Ishikawa (cell line): ENCODE measurements at regions not wholly inside any gene's neighbourhood (a gene's known extent, or its start where the extent isn't known, plus 50 kb on each side); places are given as distances from the start of the nearest gene placed in this dataset.

ENCODE experiments used
- CEBPB ChIP-seq: IDR thresholded peaks from 2 replicates; pipeline ENCODE4 v1.6.1; 2012
- CREB1 ChIP-seq: IDR thresholded peaks from 2 replicates; pipeline ENCODE4 v1.6.1; 2012; ENCODE audit warnings: low read depth
- EGR1 ChIP-seq: IDR thresholded peaks from 2 replicates; pipeline ENCODE4 v1.6.1; 2012
- EP300 ChIP-seq: IDR thresholded peaks from 2 replicates; pipeline ENCODE4 v1.6.1; 2012; ENCODE audit warnings: borderline replicate concordance
- FOXM1 ChIP-seq: IDR thresholded peaks from 2 replicates; pipeline ENCODE4 v1.6.1; 2012; ENCODE audit warnings: low read depth, borderline replicate concordance
- MAX ChIP-seq: IDR thresholded peaks from 2 replicates; pipeline ENCODE4 v1.6.1; 2012
- NFIC ChIP-seq: IDR thresholded peaks from 2 replicates; pipeline ENCODE4 v1.6.1; 2012
- RAD21 ChIP-seq: IDR thresholded peaks from 2 replicates; pipeline ENCODE4 v1.6.1; 2012; ENCODE audit warnings: low read depth
- TAF1 ChIP-seq: IDR thresholded peaks from 2 replicates; pipeline ENCODE4 v1.6.1; 2012; ENCODE audit warnings: low read depth, mild to moderate bottlenecking
- TCF12 ChIP-seq: IDR thresholded peaks from 2 replicates; pipeline ENCODE4 v1.6.1; 2012; ENCODE audit warnings: low read depth
- TEAD4 ChIP-seq: IDR thresholded peaks from 2 replicates; pipeline ENCODE4 v1.6.1; 2012
- USF1 ChIP-seq: IDR thresholded peaks from 2 replicates; pipeline ENCODE4 v1.6.1; 2012
- YY1 ChIP-seq: IDR thresholded peaks from 2 replicates; pipeline ENCODE4 v1.6.1; 2012; ENCODE audit warnings: low read depth
- ZBTB7A ChIP-seq: IDR thresholded peaks from 2 replicates; pipeline ENCODE4 v1.6.1; 2012; ENCODE audit warnings: low read depth
- TF ChIP-seq, protein P1 (sequence below): IDR thresholded peaks from 2 replicates; pipeline ENCODE4 v1.6.1; 2012; ENCODE audit warnings: low read depth, mild to moderate bottlenecking

- TF ChIP-seq TEAD4 (no peak), EGR1 (no peak), MAX (no peak)
These were observed 156.1 kb downstream of the GPAT3 start for GRCh38 chr4:83692028-83692427.

- TF ChIP-seq CEBPB (no peak), TCF12 (no peak), YY1 (no peak)
These were observed 150.3 kb downstream of the GPAT3 start for GRCh38 chr4:83686166-83686565.

DNA sequence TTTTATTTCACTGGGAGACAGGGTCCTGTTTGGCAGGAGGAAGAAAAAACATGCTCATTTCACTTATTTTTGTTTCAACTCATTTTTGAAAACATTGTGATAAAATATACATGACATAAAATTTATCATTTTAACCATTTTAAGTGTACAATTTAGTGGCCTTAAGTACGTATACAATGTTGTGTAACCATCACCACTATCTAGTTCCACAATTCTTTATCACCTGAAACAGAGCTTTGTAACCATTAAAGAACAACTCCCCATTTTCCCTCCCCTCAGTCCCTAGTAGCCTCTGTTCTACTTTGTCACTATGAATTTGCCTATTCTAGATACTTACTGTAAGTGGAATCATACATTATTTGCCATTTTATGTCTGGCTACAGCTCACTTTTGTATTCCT lies 143.8 kb downstream of the GPAT3 start:
- TF ChIP-seq EGR1 (no peak), TEAD4 (no peak), CEBPB (no peak), ZBTB7A (no peak), YY1 (no peak), FOXM1 (no peak), USF1 (no peak)
- TF ChIP-seq, protein P1, sequence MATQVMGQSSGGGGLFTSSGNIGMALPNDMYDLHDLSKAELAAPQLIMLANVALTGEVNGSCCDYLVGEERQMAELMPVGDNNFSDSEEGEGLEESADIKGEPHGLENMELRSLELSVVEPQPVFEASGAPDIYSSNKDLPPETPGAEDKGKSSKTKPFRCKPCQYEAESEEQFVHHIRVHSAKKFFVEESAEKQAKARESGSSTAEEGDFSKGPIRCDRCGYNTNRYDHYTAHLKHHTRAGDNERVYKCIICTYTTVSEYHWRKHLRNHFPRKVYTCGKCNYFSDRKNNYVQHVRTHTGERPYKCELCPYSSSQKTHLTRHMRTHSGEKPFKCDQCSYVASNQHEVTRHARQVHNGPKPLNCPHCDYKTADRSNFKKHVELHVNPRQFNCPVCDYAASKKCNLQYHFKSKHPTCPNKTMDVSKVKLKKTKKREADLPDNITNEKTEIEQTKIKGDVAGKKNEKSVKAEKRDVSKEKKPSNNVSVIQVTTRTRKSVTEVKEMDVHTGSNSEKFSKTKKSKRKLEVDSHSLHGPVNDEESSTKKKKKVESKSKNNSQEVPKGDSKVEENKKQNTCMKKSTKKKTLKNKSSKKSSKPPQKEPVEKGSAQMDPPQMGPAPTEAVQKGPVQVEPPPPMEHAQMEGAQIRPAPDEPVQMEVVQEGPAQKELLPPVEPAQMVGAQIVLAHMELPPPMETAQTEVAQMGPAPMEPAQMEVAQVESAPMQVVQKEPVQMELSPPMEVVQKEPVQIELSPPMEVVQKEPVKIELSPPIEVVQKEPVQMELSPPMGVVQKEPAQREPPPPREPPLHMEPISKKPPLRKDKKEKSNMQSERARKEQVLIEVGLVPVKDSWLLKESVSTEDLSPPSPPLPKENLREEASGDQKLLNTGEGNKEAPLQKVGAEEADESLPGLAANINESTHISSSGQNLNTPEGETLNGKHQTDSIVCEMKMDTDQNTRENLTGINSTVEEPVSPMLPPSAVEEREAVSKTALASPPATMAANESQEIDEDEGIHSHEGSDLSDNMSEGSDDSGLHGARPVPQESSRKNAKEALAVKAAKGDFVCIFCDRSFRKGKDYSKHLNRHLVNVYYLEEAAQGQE = no peak

GRCh38 chr4:83679254-83679653 lies 143.3 kb downstream of the GPAT3 start:
- TF ChIP-seq TEAD4 (no peak), USF1 (no peak), TAF1 (no peak)

- TF ChIP-seq EGR1 = no peak
- TF ChIP-seq TAF1 = no peak
- TF ChIP-seq CEBPB = no peak
- TF ChIP-seq NFIC = no peak
- TF ChIP-seq MAX = no peak
- no peak for TF ChIP-seq RAD21
- TF ChIP-seq, protein P1 = no peak
- no peak for TF ChIP-seq ZBTB7A
- TF ChIP-seq YY1 = no peak
- TF ChIP-seq CREB1 = no peak
- no peak for TF ChIP-seq EP300
- no peak for TF ChIP-seq TEAD4
- no peak for TF ChIP-seq USF1
- no peak for TF ChIP-seq FOXM1
- TF ChIP-seq TCF12 = no peak
These were observed 141.7 kb downstream of the GPAT3 start for GRCh38 chr4:83677656-83678055.

DNA sequence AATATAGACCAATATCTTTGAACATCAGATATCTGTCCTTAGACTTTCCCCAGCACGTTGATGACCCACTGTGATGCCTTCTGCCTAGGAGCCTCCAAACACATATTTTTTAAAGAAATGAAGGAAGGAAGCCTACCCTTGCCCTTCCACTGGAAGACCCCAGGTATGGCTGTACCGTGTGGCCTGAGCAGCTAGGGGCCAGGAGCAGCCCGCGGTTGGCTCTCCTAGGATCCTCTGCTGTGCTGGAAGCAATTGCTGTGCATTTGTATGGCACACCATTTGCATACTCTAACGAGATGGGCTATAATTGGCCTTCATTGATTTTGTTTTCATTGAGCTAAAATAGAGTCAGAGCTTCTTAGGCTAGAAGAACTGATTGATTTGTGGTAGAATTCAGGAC lies 128.8 kb downstream of the GPAT3 start:
- TF ChIP-seq MAX (no peak), CEBPB (no peak), TAF1 (no peak), RAD21 (no peak), ZBTB7A (no peak), NFIC (no peak), CREB1 (no peak), FOXM1 (no peak), TEAD4 (no peak), TCF12 (no peak), EGR1 (no peak), EP300 (no peak), YY1 (no peak), USF1 (no peak)
- TF ChIP-seq, protein P1 = no peak
